CD4-positive, alpha-beta T cell treated with Interleukin-15 for 4 hours (primary cell): ENCODE measurements at regions not wholly inside any gene's neighbourhood (a gene's known extent, or its start where the extent isn't known, plus 50 kb on each side); places are given as distances from the start of the nearest gene placed in this dataset.

ENCODE experiments used
- DNase-seq: peaks from one replicate; pipeline ENCODE4 v3.0.0-alpha.2; 2020; ENCODE audit warnings: low spot score

- DNase-seq = no peak
Observed at GRCh38 chr2:157933160-157933920, 57.2 kb upstream of the ACVR1 start.

GRCh38 chr2:157932480-157933159 lies 56.5 kb upstream of the ACVR1 start:
- no peak for DNase-seq

DNA sequence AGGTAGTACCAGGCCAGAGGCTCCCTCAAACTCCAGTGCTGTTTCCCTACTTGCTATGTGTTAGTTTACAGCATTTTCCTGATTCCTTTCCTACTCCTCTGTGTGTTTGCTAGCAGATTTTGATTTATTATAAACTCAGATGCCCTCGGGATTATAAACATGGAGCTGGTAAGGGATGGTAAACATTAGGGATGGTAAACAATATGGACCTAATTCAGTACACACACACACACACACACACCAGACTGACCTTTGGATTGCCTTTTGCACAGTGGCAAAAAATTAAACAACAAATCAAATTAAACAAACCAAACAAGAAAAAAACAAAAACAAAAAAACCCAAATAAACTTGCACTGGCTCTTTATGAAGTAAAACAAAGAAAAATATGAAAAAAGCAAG lies 55.4 kb upstream of the ACVR1 start:
- DNase-seq = no peak

DNA sequence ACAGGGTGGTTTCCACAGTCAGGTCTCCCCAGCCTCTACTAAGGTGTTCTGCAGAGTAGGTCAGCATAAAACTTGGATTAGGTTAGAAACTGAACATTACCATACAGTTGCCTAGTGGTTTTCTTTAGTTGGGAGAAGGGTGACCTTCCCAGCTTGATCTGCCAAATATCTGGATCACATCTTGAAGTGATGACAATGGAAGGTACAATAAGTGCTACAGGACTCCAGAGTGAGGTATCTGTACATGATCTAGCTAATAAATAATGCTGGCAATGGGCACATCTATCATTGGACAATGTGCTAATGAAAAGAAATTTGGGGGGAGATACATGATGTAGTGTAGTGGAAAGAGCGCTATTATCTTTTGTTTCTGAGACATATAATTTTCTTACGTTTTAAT lies 54.6 kb upstream of the ACVR1 start:
- no peak for DNase-seq

DNA sequence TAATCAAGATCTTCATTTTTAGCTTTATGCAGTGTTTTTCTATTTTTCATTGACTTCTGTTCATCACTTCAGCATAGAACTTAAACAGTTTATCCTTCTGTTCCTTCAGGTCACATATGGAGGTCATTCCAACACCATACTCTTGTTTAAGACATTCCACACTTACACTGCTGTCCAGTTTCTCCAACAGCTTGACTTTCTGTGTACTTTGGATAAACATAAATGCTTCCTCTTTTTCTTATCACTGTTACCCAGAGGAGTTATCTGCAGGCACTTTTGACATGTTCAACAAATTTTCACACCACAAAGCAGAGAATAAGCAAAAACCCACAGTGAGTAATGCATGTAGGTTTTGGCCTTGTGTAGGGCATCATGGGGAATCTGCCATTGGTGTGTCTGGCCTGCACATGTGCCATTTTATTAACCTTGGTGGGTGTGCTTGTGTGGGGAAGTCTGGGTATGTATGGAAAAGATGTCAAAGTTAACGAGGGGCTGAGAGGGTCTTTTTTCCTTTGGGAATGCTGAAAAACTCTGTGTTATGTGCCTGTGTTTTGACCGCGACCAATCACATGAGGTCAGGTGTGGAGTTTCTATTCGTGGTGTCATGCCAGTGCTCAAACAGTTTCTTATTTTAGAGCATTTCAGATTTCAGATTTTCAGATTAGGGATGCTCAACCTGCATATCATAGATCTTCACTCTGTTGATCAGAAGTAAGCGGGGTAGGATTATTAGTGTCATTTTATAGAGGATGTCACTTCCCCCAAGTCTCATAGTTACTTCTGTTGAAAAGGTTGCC lies 53.9 kb upstream of the ACVR1 start:
- no peak for DNase-seq

- DNase-seq = no peak
Observed at GRCh38 chr2:157928372-157928771, 52.2 kb upstream of the ACVR1 start.

DNA sequence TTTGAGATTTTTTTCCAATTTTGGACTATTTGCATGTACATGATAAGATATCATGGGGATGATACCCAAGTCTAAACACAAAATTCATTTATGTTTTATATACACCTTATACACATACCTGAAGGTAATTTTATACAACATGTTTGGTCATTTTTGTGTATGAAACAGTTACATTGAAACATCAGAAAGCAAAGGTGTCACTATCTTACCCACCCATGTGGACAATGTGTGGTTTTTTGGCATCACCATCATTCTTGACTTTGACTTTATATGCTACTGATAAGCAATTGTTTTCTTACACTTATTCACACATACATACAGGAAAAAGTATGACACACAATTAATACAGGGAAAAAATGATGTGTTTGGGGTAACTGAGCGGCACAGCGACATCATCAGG lies 51.0 kb upstream of the ACVR1 start:
- no peak for DNase-seq
